ENCODE measurements at regions not wholly inside any gene's neighbourhood (a gene's known extent, or its start where the extent isn't known, plus 50 kb on each side); places are given as distances from the start of the nearest gene placed in this dataset.
"Not testable (repeated sequence)": the region's sequence is repeated elsewhere in the genome, so short reads cannot be mapped to it uniquely, and the experiment has no call there.

DNA sequence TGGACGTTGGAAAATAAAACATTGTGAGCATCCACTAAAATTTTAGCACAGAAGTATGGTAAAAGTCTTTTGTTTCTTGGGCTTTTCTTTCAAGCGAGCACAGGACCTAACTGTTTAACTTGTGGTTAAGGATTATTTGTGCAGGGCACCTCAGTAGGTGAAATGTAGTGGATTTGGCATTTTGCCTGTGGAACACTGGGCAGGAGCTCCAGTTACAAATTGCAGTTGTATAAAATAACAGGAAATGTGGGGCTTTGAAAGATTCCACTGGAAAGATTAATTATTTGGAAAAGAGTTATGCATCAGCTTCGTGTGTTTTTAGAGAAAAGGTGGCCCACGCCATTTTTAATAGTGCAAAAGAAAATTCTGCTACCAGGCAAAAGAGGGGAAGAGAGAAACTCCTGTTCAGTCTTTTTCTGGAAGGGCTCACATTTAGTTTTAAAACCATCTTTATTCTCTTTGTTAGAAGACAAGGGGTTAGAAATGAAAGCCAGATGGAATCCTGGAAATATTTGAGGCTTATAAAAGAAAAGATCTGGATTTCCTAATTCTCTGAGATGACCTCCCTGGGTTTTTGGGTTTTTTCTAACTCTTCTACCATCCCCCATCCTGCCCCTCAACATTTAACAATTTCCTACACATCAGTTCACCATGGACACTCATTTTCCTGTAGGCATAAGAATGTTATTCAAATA lies 144.3 kb upstream of the SERTAD2 start:
- DNase-seq = no peak

DNA sequence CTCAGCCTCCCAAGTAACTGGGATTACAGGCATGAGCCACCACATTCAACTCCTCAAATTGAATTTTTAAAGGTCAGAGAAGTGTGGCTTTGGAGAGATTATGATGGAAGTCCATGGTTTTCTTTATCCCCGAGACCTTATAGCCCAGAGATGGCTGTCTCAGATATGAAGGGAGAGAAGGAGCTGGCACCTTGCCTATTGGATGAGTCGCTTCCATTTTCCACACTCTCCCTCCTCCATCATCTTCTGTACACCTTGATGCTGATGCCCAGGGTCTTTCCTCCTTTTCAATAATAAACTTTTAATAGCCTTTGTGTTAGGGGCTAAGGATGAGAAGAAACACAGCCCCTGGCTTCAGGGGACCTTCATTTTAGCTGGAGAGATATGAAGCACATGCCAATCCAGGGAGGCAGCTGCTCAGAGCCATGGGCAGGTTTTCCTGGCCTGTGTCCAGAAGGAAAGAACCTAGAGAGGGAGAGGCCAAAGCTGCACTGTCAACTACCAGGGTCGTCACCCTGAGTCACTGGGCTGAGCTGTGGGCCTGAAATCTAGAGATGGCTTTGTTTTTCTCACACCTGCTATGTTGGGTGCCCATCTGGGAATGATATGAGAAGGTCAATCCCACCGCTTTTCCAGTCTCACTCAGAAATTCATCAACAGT lies 146.0 kb upstream of the SERTAD2 start:
- DNase-seq = no peak

DNA sequence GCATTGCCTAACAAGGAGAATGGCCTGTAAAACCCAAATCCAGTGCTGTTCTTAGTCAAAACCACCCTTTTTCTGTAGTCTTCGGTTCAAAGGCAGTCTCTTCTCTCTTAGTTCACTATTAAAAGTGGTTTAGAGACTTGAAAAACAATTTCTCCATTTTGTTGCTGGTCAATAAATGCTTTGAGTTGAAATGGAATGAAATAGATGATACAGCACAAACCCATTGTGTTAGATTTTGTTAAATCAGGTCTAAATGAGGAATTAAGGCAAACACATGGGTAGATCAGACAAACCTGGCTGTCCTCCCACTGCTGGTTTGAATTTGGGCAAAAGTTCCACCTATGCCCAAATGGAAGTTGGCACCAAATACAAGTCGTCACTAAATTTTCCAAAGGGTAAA lies 150.1 kb upstream of the SERTAD2 start:
- DNase-seq = no peak

DNA sequence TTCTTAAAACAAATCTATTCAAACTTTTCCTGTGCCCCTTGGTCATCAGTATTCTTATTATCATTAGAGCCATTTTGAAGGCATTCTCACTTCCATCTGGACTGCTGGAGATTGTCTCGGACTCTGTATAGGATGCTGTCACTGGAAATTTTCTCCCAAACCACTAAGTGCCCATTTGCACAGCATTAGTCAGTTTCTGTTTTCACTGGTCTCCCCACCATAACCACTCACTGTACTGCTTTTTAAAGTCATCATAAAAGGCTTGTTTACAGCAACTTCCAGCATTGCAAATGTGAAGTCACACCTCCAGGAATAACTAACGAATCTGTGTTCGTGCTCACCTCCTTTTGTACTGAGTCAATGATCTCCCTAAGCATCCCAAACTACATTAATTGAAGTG lies 150.9 kb upstream of the SERTAD2 start:
- no peak for DNase-seq

DNA sequence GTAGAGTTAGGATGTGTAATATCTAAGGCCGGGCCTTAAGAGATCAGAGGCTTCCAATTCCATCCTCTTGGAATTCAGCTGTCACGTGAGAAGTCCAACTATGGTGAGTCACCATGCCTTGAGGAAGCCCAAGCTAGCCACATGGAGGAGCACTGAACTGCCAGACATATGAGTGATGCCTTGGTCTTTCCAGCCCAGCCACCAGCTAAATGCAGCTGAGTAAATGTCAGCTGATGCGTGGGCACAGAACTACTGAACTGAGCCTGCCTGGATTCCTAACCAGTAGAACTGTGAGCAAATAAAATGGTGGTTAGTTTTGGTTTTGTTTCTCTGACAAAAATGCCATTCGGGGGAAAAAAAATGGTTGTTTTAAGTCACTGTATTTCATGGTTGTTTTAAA lies 153.7 kb upstream of the SERTAD2 start:
- DNase-seq = peak; percentile 52

DNA sequence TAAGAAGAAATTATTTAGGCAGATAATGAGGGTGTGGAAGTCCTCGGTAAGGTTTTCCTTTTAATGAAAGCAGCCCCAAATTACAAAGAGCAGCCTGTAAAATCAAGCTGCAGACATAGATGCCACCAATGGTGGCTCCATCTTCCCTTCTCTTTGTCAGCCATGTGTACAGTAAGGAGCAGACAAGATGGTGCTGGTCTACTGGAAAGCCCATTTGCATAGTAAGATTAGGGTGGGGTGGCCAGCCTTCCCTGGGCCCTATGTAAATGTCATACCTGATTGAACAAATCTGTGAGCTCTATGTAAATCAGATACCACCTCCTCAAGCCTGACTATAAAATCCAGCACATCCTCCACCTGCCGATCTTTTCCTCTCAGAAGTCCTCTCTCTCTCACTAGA lies 154.4 kb upstream of the SERTAD2 start:
- no peak for DNase-seq

DNA sequence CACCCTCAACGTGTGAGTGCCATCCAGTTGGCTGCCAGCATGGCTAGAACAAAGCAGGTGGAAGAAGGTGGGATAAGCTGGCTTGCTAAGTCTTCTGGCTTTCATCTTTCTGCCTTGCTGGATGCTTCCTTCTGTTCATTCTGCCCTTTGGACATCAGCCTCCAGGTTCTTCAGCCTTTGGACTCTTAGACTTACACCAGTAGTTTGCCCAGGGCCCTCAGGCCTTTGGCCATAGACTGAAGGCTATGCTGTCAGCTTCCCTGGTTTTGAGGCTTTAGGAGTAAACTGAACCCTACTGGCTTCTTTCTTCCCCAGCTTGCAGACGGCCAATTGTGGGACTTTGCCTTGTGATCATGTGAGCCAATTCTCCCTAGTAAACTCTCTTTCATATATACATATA lies 155.0 kb upstream of the SERTAD2 start:
- no peak for DNase-seq

DNA sequence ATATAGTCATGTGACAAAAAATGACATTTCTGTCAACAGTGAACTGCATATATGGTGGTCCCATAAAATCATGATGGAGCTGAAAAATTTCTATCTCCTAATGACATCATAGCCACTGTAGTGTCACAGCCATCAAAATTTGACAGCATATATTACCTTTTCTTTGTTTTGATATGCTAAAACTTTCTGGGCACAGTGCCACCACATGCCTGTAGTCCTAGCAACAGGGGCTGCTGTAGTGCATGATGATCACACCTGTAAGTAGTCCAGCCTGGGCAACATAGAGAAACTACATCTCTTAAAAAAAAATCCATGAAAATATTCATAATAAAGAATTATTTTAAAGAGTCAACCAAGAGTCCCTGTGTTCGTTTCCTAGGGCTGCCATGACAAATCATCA lies 155.5 kb upstream of the SERTAD2 start:
- DNase-seq = no peak

DNA sequence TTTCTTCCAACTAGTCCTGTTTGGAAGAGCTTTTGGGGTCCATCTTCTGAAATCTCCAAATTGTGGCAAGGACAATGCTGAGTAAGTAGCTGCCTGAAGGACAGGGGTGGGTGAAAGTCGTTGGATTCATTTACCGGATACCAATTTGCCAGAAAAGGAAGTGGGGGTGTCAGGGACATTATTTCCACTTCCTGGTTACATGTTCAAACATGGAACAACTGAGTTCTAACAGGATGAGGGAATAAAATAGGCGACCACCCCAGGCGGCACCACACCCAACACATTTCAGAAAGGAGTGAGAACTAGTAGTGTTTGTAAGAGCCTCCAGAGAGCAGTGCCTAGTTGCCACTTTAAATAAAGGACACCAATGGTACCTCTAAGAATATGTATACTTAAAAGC lies 158.6 kb upstream of the SERTAD2 start:
- DNase-seq = no peak

DNA sequence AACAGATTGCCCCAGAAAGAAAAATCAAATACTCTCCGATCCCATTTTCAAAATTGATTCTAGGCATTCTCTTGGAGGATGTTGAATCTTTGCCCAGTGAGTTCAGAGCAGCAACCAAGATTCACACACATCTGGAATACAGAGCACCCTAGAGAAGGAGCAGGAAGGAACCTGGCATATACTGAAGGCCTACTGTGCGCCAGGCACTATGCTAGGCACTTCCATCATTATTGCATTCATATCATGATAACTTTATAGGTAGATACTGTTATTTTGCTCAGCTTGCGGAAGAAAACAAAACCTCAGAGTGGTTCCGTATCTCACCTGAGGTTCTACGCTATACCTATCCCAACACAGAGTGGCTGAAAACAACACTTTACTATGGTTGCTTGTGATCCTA lies 160.3 kb upstream of the SERTAD2 start:
- no peak for DNase-seq

DNA sequence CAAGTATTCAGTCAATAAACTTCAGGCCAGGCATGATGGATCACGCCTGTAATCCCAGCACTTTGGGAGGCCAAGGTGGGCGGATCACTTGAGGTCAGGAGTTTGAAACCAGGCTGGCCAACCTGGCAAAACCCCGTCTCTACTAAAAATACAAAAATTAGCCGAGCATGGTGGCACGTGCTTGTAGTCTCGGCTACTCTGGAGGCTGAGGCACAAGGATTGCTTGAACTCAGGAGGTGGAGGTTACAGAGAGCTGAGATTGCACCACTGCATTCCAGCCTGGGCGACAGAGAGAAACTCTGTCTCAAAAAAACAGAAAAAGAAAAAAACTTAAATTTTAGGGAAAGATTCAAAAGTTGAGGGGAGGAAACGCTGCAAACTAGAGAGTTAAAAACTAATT lies 162.8 kb upstream of the SERTAD2 start:
- not testable (repeated sequence) for DNase-seq

DNA sequence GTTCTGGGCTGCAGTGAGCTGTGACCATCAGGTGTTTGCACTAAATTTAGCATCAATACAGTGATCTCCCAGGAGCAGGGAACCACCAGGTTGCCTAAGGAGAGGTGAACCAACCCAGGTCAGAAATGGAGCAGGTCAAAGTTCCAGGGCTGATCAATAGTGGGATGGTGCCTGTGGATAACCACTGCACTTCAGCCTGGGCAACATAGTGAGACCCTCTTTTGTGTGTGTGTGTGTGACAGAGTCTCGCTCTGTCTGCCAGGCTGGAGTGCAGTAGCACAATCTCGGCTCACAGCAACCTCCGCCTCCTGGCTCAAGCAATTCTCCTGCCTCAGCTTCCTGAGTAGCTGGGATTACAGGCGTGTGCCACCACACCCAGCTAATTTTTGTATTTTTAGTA lies 163.7 kb upstream of the SERTAD2 start:
- no peak for DNase-seq

DNA sequence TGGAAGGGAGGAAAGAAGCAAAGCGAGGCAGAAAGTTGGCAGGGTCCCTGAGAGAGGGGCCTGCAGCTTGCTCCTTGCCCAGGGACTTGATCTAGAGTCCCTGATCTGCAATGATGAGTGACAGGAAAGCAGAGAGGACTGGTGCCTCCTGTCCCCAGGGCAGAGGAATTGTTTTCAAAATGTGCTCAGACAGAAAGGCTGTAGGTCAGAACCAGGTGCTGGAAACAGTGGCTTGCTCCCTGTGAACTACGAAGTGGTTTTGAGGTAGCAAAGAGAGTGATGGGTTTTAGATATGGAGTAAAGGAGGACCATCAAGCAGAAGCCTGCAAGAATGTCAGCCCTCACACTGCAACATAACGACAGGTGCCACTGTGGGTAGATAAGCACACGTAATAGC lies 164.9 kb upstream of the SERTAD2 start:
- no peak for DNase-seq

DNA sequence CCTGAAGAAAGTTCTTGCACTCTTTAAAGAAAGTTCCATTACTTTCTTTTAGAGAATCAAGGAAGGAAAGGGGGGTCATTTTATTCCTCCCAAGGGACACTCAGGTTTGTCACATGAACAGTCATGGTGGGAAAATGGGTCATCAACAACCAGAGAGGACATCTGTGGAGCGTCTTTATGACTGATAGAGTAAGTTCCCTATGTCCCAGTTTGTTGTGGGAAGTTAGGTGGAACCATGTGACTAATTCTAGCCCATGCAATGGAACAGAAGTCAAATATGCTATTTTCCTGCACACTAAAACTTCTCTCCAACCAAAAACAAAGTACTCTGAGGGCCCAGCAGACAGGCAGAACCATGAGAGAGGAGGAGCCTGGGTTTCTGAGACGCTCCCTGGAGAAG lies 165.6 kb upstream of the SERTAD2 start:
- no peak for DNase-seq

DNA sequence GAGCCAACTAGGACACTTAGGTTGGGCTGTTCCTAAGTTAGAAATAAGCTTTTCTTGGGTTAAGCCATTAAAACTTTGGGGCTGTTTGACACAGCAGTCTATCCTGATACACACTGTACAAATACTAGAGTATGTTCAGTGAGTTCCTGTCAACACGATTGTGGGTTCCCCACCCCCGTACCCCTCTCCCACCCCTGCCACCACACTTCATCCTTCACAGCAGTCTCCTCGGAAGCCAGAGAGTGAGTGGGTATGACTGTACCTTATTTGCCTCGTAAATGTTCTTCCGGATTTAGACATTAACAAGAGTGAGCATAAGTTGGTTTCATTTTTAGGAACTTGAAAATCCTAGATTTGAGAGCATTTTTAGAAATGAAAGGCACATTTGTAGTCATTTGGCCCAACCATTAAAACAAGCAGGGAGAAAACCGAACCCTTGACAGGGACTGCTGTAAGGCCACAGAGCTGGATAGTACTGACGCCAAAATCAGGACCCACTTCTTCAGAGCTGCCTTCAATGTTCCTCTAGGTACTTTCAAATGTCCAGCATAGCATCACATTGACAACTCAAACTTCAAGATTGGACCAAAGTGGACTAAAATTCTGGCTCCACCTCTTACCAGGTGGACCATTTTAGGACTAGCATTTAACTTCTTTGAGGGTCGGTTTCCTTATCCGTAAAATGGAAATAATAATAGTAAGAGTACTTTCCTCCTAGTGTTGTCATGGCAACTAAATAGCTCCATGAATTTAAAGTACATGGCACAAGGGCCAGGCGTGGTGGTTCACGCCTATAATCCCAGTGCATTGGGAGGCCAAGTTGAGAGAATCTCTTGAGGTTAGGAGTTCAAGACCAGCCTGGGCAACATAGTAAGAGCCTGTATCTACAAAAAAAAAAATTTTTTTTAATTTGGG lies 166.3 kb upstream of the SERTAD2 start:
- peak; percentile 35 for DNase-seq

DNA sequence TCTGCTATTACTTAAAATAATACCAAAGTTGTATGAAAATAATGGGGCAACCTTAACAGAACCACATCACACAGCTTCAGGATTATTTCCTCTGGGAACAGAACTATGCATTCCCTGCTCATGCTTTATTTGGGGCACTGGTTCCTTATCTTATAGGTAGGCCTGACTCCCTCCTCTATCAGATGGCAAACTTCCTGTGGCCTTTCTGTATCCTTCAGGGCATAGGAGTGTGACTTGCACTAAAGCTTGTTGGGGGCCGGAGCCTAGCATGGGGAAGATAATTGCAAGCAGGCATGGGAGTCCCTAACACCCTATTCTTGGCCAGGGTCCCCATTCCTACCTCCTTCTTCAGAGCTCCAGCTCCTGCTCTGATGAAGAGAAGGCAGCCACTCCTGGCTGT lies 167.2 kb upstream of the SERTAD2 start:
- no peak for DNase-seq

DNA sequence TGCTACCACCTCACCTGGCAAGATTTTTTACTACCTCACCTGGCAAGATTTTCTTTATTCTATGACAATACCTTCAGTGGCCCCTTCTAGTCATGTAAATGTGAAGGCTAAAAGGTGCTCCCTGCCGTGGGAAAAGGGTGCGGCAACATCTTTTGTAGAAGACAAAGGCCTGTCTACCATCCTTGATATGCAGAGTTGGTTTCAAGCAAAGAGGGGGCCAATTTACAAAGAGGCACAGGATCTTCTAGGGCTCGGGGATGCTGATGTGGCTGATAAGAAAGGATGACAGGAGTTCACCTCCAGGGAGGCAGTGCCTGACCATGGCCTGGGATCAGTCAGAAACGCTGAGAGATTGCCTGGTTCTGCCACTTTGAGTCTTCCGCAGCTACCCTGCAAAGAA lies 165.4 kb upstream of the SLC1A4 start:
- no peak for DNase-seq

DNA sequence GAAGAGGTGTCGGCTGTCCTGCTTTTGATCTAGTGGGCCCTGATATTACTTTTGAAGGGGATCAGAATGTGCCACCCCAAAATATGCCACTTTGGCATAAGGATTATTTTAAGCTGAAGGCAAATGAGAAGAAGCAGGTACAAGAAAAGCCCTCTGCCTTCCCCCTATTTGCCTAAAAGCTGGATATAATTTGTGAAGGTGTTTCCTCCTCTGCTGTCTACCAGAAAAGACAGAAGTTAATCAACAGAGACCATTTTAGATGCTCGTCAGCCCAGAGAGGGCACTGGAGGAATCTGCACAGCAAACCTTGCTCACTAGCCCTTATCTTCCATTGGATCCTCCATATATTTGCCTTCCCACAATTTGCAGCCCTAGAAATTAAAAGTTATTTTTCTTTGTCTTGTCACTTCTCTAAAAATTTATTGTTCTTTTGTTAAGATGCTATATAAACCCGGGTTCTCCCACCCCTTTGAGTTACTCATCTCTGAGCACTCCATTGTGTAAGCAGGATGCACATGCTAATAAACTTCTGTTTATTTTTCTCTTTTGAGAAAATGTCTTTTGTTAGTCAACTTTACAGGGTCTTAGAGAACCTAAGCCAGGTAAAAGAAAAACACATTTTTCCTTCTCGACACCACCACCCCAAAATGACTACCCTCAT lies 163.2 kb upstream of the SLC1A4 start:
- DNase-seq = no peak

DNA sequence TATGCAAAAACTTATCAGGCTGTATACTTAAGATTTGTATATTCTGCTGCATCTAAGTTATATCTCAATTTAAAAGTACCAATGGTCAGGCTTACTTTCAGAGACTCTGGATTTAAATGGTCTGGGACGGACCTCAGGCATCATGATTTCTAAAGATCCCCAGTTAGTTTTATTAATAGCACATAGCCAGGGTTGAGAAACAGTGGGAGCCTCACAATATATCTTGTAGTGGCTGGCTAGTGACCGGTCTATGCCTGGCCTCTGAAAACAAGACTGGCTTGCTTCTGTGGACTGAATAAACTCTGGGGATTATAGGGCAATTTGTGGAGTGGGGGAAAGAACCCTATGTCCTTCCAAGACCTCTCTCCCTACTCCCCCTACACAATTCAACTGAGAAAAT lies 162.5 kb upstream of the SLC1A4 start:
- no peak for DNase-seq

DNA sequence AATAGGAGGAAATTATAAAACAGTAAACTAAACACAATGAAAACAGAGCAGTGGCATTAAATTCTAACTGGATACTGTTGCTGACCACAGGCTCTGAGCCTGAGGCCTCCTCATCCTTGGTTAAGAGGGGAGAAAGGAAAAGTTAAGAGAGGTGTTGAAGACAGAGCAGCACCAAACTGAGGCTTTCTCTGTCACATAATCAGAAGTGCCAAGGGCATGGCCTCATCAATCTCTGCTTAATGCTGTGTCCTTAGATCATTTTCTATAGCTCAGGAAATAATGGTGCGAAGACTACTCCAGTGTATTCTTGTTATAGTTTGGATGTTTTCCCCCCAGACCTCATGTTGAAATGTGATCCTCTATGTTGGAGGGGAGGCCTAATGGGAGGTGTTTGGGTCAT lies 160.9 kb upstream of the SLC1A4 start:
- no peak for DNase-seq

DNA sequence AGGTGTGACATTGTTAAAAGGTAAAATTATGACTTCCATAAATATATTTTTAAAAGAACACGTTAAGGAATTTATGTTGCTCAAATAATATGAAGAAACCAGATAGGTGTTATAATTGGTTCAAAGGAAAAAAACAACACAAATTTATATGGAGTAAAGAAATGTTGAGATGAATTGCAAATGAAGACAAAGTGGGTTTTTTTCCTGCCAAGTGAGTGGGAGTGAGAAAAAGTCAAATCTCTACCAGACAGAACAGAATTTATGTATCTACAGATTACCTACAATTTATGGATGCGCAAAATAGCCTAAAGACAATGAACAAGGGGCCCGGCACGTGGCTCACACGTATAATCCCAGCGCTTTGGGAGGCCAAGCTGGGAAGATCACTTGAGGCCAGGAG lies 159.7 kb upstream of the SLC1A4 start:
- no peak for DNase-seq

DNA sequence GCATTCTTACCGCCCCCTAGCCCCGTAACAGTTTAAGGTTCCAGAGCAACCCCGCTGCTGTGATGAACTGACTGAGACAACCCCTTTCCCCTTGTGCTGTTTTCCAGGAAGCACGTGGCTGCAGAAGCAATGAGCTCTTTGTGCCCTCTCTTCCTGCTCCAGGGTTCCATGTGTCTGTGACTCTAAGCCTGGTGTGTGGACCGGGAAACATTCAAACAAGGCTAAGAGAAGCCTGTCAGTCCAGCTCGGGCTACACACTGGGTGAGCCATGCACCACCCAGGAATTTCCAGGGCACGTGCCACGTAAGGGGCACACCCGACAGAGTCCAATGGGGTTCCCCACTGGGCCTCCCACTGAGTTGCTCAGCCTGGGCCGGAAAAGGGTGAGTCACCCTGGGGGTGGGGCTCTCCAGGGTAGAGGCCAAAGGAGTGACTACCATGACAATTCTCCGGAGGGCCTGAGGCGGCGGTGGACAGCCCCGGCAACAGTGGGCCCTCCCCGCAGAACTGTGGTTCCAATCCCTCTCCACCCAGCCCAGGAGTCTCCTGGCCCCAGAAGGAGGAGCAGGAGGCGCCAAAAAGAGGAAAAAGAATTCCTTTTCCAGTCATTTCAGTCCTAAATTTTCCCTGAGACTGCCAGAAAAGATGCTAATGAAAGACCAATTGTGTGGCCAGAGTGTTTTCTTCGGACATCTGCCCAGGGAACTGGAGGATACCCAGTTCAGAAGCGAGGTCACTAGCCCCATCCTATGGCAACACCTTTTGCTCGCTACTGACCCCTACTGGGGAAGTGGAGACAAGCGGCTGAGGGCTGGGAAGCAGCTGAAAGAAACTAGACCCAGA lies 157.8 kb upstream of the SLC1A4 start:
- DNase-seq = peak; percentile 85

DNA sequence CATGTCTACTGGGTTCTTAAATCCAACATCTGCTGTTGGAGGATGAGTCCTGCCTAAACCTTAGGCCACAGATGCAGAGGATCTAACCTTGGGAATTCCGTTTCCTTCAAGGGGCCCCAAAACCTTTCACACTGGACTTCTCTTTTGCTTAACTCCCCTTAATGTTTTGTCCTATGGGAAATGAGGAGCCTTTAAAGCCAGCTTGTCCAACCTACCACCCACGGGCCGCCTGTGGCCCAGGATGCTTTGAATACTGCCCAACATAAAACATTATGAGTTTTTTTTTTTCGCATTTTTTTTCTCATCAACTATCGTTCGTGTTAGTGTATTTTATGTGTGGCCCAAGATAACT lies 157.2 kb upstream of the SLC1A4 start:
- DNase-seq = no peak
